HCT116 (cell line): ENCODE measurements at regions not wholly inside any gene's neighbourhood (a gene's known extent, or its start where the extent isn't known, plus 50 kb on each side); places are given as distances from the start of the nearest gene placed in this dataset.

Experiments
- ATF3 ChIP-seq: IDR thresholded peaks from 2 replicates; pipeline ENCODE4 v1.6.1; 2012
- CTCF ChIP-seq, 3 experiments: fragments of 200-600 bp in 1 of 3; sonication (generic) in 1 of 3; IDR thresholded peaks in 2 of 3; conservative IDR thresholded peaks in 1 of 3; 2 replicates each; pipeline ENCODE4 v1.5.1; 2012 to 2017; ENCODE audit warnings: low read depth in 2 of 3, low read length in 2 of 3, antibody characterized with exemption in 1 of 3, borderline replicate concordance in 1 of 3, control low read depth in 1 of 3, mild to moderate bottlenecking in 1 of 3, mixed read lengths in 1 of 3, mixed run types in 1 of 3, moderate library complexity in 1 of 3; ENCODE audit not compliant: insufficient read depth in 1 of 3
- EZH2 ChIP-seq: fragments of 200-600 bp; sonication (generic); IDR thresholded peaks from 2 replicates; pipeline ENCODE4 v1.6.1; 2017; ENCODE audit warnings: antibody characterized with exemption, mixed run types
- EZH2phosphoT487 ChIP-seq: fragments of 200-600 bp; IDR thresholded peaks from 2 replicates; pipeline ENCODE4 v1.6.1; 2018; ENCODE audit warnings: antibody characterized with exemption, borderline replicate concordance
- JUND ChIP-seq: IDR thresholded peaks from 2 replicates; pipeline ENCODE4 v1.6.1; 2012
- MAX ChIP-seq: IDR thresholded peaks from 2 replicates; pipeline ENCODE4 v1.6.1; 2012
- POLR2A ChIP-seq: IDR thresholded peaks from 2 replicates; pipeline ENCODE4 v1.7.0; 2011; ENCODE audit warnings: borderline replicate concordance; ENCODE audit not compliant: insufficient read depth, insufficient read length; ENCODE audit errors: extremely low read depth
- POLR2AphosphoS5 ChIP-seq: IDR thresholded peaks from 2 replicates; pipeline ENCODE4 v1.6.1; 2011; ENCODE audit warnings: mild to moderate bottlenecking, low read depth, low read length, moderate library complexity
- RAD21 ChIP-seq: IDR thresholded peaks from 2 replicates; pipeline ENCODE4 v1.6.1; 2012; ENCODE audit warnings: low read depth, mild to moderate bottlenecking
- SP1 ChIP-seq: IDR thresholded peaks from 2 replicates; pipeline ENCODE4 v1.6.1; 2012; ENCODE audit warnings: low read depth
- YY1 ChIP-seq: IDR thresholded peaks from 2 replicates; pipeline ENCODE4 v1.6.1; 2011; ENCODE audit warnings: low read length, low read depth, moderate library complexity, mild to moderate bottlenecking; ENCODE audit not compliant: insufficient replicate concordance; ENCODE audit errors: extremely low read depth
- ZBTB33 ChIP-seq: IDR thresholded peaks from 2 replicates; pipeline ENCODE4 v1.6.1; 2011; ENCODE audit warnings: mild to moderate bottlenecking, low read length, moderate library complexity; ENCODE audit not compliant: insufficient replicate concordance; ENCODE audit errors: extremely low read depth

GRCh38 chrX:114037515-114037914 is 546.4 kb upstream of the HTR2C start:
- no peak for TF ChIP-seq CTCF (IDR thresholded peaks at IDR 0.05 in 2 of 3, conservative IDR thresholded peaks at IDR 0.05 in 1 of 3; ENCODE audit: borderline replicate concordance in 1 of 3, insufficient read depth in 1 of 3, low read depth in 2 of 3, low read length in 2 of 3)
- no peak for TF ChIP-seq RAD21
- no peak for TF ChIP-seq EZH2phosphoT487
- no peak for TF ChIP-seq EZH2
- TF ChIP-seq MAX: no peak
- TF ChIP-seq POLR2AphosphoS5: no peak
- no peak for TF ChIP-seq POLR2A
- no peak for TF ChIP-seq SP1
- no peak for TF ChIP-seq JUND
- no peak for TF ChIP-seq YY1
- no peak for TF ChIP-seq ZBTB33
- no peak for TF ChIP-seq ATF3
